Activated T-cell treated with anti-CD3 and anti-CD28 coated beads for 4 hours (primary cell): ENCODE measurements at regions not wholly inside any gene's neighbourhood (a gene's known extent, or its start where the extent isn't known, plus 50 kb on each side); places are given as distances from the start of the nearest gene placed in this dataset.

ENCODE experiments used
- DNase-seq: peaks from one replicate; pipeline ENCODE4 v3.0.0-alpha.2; 2020

GRCh38 chr15:70466895-70467529, 296.3 kb downstream of the UACA start:
- no peak for DNase-seq

DNA sequence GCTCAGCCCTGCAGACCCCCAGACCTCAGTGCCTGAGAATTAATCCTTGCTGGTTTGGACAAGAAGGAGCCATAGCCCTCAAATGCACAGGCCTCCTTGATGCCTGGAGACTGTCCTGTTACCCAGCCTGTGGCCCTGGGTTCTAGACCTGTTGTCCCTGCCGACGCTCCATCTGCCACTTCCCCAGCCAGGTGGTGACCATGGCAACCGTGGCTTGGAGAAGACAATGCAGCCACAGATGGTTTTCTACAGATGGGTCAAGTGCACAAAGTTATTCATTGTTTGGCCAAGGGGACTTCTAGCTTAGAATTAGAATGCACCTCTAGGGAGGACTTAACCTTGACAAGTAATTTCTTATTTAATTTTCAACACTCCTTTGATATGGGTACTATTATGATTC, 297.1 kb downstream of the UACA start:
- DNase-seq = no peak

DNA sequence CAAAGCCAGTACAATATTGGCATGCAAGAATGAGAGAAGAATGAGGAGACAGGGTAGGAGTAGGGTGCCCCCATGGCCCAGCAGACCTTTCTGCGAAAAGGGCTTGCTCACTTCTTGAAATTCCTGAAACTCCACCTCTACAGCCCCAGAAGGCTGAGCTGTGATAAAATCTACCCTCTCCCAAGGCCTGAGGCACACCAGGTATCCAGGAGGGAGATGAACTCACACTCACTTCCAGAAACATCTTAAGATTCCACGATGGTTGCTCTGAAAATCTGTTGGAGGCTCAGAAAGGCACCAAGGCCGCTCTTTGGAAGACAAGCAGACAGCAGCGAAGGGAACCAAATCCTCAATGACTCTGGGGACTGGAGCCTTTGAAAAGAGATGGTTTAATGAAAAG, 297.5 kb downstream of the UACA start:
- DNase-seq = no peak

- DNase-seq = no peak
Observed at GRCh38 chr15:70463453-70463834, 299.9 kb downstream of the UACA start.

DNA sequence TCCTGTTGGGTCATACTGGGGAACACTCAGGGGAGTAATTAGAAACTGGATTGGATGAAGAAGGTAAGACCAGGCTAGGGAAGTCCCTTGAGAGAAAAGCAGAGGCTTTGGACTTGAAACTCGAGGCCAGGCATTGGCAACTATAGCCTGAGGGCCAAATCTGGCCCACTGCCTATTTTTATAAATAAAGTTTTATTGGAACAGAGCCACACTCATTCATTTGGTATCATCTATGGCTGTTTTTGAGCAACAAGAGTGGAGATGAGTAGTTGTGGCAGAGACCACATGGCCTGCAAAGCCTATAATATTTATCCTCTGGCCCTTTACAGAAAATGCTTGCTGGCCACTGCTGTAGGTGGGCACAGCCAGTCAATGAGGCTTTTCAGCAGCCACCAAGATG, 301.4 kb downstream of the UACA start:
- no peak for DNase-seq

DNA sequence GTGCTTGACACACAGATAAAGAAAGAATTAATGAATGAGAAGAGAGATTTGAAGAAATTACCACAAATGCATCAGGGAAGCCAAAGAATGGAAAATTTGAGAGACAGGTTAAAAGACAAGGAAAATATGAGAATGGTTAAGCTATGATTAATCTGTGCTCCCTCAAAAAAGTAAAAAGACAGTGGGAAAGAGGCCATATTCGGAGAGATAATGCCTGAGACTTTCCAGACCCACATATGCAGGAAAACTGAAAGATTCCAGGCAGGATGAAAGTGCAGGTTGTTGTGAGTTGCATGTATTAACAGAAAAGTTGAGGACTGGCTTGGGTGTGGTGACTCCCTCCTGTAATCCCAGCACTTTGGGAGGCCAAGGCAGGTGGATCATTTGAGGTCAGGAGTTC, 302.3 kb downstream of the UACA start:
- DNase-seq = no peak

GRCh38 chr15:70459312-70459711, 304.0 kb downstream of the UACA start:
- DNase-seq = no peak

DNA sequence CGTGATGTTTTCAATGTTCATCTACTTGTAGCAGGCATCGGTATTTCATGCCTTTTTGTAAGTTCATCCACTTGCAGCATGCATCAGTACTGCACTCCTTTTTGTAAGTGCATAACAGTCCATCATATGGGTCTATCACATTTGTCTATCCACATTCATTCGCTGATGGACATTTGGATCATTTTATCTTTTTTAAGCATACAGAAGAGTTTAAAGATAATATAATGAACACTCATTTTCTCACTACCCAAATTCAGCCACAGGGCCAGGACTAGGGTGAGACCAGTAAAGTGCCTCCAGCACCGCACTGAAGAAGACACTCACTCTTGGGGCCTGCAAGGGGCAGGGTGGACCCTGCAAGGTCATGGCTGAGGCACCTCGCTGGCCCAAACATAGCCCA, 309.6 kb downstream of the UACA start:
- no peak for DNase-seq

GRCh38 chr15:70453238-70453637, 310.1 kb downstream of the UACA start:
- no peak for DNase-seq

DNA sequence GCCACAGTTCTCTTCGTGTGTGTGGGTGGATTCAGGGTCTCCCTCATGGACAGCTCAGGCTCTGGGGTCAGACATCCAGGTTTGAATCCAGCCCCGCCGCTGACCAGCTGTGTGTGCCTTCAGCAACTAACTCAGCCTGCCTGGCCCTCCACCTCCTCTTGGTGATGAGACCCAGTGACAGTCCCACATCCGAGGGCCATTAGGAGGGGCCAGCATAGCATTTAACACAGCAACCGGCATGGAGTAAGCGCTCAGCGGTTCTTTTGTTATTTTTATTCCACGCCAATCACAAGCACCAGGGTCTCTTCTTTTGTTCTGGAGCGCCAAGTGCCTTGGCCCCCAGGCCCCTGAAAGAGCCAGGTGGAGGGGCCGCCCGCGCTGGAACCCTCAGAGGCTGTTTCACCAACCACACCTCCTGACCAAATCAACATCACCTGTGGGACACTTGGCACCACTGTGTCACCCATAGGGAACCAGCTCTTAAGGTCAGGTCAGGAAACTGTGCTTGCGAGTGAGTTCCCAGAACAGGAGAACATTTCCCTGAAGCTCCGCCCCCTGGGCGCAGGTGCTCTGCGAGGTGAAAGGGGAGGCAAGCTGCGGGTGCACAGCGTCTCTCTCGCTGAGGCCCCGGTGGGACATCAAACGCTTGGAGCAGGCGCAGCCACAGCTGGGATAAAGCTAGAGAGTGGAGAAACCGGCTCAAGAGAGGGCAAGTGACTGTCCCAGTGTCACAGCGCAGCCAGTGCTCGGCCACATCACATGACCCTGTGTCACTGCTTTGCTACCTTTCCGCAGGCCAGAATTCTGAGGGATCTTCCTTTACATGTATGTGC, 311.3 kb downstream of the UACA start:
- peak; percentile 29 for DNase-seq

GRCh38 chr15:70450142-70450443, 313.3 kb downstream of the UACA start:
- no peak for DNase-seq

GRCh38 chr15:70449311-70450141, 313.8 kb downstream of the UACA start:
- no peak for DNase-seq

DNA sequence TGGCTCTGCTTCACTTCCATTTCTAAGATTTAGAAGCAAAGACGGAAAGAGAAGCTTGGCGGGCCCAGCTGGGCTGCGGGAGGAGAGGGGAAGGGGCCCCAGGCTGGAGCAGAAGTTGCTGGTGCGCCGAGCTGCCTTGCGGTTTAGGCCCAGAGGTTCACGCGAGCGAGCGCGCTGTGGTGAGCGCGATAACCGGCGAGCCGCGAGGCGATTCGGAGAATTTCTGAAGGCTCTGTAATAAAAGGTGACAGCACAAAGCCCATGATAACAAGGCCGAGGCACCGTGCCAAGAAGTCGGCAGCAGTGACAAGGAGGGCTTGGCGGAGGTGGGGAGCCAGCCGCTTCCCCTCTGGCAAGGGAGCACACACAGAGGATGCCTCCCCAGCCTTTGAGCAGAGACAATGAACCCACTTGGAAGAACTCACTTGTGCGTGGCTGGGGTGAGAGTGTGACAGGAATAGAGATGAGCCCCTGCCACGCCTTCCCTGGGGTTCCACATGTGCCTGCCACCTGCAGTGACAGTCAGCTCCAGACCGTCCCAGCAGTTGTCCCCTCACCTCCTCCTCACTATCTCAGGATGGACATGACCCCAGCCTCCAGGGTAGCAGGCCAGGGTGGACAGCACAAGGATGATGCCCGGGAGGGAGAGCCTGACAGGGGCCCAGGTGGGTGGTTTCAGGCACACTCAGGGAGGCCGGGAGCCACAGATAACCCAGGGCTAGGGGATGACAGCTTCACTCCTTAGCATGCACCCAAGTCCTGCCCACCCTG, 315.2 kb downstream of the UACA start:
- no peak for DNase-seq

DNA sequence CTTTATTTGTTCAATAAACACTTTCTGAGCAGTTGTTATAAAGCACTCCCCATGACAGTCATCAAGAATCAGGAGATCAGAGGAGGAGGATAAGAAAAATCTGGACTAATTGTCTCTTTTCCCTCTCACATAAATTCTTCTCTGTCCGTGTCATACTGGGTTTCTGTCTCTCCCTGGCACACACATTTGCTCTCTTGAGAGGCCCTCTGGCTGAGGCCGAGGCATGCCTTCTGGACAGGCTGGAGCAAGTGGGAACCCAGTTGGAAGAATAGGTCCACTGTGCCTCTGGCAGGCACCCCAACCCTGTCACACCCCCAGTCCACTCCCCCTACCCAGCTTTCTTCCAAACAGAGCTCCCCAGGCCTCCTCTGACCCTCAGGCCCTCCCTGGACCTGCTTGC, 315.8 kb downstream of the UACA start:
- DNase-seq = no peak

- no peak for DNase-seq
Observed at GRCh38 chr15:70447081-70447480, 316.3 kb downstream of the UACA start.

- no peak for DNase-seq
Observed at GRCh38 chr15:70443486-70444273, 319.7 kb downstream of the UACA start.

DNA sequence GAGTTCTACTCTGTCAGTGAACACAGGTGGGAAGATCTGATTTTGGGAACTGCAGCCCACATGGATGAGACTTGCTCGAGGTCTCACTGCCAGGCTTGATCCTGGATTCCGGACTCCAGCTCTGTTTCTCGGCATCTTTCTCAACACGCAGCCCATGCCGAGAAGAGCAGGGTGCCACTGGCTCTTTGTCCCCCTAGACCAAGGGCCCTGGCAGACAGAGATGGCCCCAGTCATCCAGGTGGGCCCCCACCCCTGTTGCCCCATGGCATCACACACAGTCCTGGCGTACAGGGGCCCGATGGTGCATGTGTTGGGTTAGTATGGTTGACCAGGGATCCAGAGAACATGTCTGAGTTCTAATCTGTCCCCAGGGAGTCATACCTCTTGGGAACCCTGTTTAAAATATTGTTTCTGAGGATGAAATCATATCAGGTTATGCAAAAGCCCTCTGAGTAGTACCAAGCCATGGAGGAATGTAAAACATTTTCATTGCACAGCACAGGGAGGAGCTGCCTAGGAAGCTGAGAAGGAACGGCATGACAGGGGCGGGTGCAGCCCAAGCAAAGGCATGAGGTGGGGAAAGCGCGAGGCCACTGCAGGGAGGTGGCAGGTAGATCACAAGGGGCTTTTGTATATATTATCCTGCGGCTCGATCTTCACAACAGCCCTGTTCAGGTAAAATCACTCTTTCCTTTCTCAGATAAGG, 320.6 kb downstream of the UACA start:
- no peak for DNase-seq

DNA sequence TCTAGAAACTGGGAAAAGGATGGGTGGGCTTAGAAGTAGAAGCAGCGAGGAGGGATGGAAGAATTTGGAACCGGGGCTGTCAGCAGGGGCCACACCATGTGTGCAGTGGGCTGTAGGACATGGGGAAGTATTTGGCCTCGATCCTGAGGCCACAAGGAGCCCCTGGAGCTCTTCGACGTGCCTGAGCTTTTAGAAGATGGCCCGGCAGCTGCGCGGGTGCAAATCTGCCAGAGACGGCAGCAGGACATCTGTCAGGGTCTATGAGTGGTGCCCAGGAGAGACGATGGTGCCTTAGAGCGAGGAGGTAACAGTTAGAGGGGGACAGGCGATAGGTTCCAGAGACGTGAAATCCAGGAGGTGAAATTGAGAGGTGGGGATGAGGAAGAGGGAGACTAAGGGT, 321.1 kb downstream of the UACA start:
- no peak for DNase-seq

- DNase-seq = no peak
Observed at GRCh38 chr15:70440416-70441138, 322.8 kb downstream of the UACA start.

GRCh38 chr15:70439880-70440279, 323.5 kb downstream of the UACA start:
- no peak for DNase-seq

DNA sequence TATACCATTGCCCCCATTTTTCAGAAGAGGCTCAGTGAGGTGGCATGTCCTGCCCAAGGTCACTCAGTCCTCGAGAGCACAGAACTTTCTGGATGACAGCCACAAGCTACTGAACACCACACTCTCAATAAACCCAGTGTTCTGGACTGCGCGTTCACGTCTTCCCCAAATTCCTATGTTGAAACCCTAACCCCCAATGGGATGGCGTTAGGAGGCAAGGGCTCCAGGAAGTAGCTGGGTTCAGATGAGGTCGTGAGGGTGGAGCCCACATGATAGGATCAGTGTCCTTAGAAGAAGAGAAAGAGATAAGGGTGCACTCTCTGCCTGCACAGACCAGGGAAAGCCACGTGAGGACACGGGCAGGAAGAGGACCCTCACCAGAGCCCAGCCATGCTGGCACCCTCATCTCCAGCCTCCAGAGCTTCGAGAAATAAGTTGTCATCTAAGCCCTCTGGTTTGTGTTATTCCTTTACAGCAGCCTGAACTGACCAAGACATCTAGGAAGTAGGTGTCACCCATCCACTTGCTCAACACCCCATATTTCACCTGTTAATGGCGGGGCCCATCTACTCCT, 324.0 kb downstream of the UACA start:
- DNase-seq = no peak
